HEK293 (cell line): ENCODE measurements at regions not wholly inside any gene's neighbourhood (a gene's known extent, or its start where the extent isn't known, plus 50 kb on each side); places are given as distances from the start of the nearest gene placed in this dataset.

ENCODE experiments used
- CTCF ChIA-PET: fragments of 350-600 bp; formaldehyde crosslinking; extraction: SDS; loops from one replicate; lab custom pipeline; 2021; ENCODE audit warnings: antibody characterized with exemption; lab: Yijun Ruan, JAX
- POLR2A ChIA-PET: fragments of 300-600 bp; formaldehyde crosslinking; extraction: SDS; loops from one replicate; lab custom pipeline; 2020; ENCODE audit warnings: antibody characterized with exemption, inconsistent platforms; lab: Yijun Ruan, JAX
- H3K27ac ChIP-seq: fragments of 200-500 bp; sonication (Bioruptor generic); 2 replicates; pipeline ENCODE4 v1.5.1; 2014; ENCODE audit warnings: low read depth, low read length, control low read depth, inconsistent platforms; ENCODE audit errors: extremely low read depth
- H3K36me3 ChIP-seq, 2 experiments: fragments of 200-500 bp in 1 of 2; sonication (Bioruptor generic) in 1 of 2; 1 replicate in 1 of 2; 2 replicates in 1 of 2; pipeline ENCODE4 v1.5.1; 2014 to 2017; ENCODE audit warnings: inconsistent platforms in 2 of 2, low read length in 2 of 2; ENCODE audit not compliant: control insufficient read depth in 2 of 2, insufficient read depth in 1 of 2
- H3K4me1 ChIP-seq: fragments of 200-500 bp; sonication (Bioruptor generic); 2 replicates; pipeline ENCODE4 v1.5.1; 2014; ENCODE audit warnings: mild to moderate bottlenecking, low read length, inconsistent platforms; ENCODE audit not compliant: control insufficient read depth, insufficient read depth
- H3K4me3 ChIP-seq: 2 replicates; pipeline ENCODE4 v1.5.1; 2011; ENCODE audit warnings: low read depth, mild to moderate bottlenecking, control low read depth, low read length, moderate library complexity
- H3K9me3 ChIP-seq: fragments of 200-500 bp; sonication (Bioruptor generic); 2 replicates; pipeline ENCODE4 v1.5.1; 2014; ENCODE audit warnings: low read depth, low read length, inconsistent platforms; ENCODE audit not compliant: control insufficient read depth, insufficient read depth
- GLI2 ChIP-seq: fragments of 450-650 bp; formaldehyde crosslinking; IDR thresholded peaks from 2 replicates; pipeline ENCODE4; 2017; ENCODE audit warnings: missing biosample characterization, missing genetic modification characterization, low read depth, borderline replicate concordance
- HOXA7 ChIP-seq: sonication (generic); formaldehyde crosslinking; IDR thresholded peaks from 2 replicates; pipeline ENCODE4 v1.8.1; 2022; ENCODE audit warnings: missing genetic modification reagents, borderline replicate concordance
- PRDM2 ChIP-seq: fragments of 450-650 bp; formaldehyde crosslinking; IDR thresholded peaks from 2 replicates; pipeline ENCODE4 v1.5.1; 2016; ENCODE audit warnings: missing biosample characterization, missing genetic modification characterization, borderline replicate concordance
- RBAK ChIP-seq: fragments of 450-650 bp; formaldehyde crosslinking; IDR thresholded peaks from 2 replicates; pipeline ENCODE4 v1.5.1; 2016; ENCODE audit warnings: missing biosample characterization, missing genetic modification characterization
- ZBTB17 ChIP-seq: fragments of 450-650 bp; formaldehyde crosslinking; IDR thresholded peaks from 2 replicates; pipeline ENCODE4 v1.5.1; 2016; ENCODE audit warnings: missing biosample characterization, missing genetic modification characterization
- ZEB2 ChIP-seq: fragments of 450-650 bp; formaldehyde crosslinking; IDR thresholded peaks from 2 replicates; pipeline ENCODE4 v1.5.1; 2016; ENCODE audit warnings: missing biosample characterization, missing genetic modification characterization
- ZNF114 ChIP-seq: fragments of 450-650 bp; formaldehyde crosslinking; IDR thresholded peaks from 2 replicates; pipeline ENCODE4 v1.5.0; 2017; ENCODE audit warnings: missing biosample characterization, missing genetic modification characterization
- ZNF274 ChIP-seq, 2 experiments: fragments of 200-500 bp in 1 of 2; fragments of 450-650 bp in 1 of 2; sonication (Bioruptor generic) in 1 of 2; formaldehyde crosslinking in 1 of 2; IDR thresholded peaks; 2 replicates each; pipeline versions ENCODE4 v1.5.1 to v1.6.1; 2014 to 2016; ENCODE audit warnings: borderline replicate concordance in 1 of 2, inconsistent platforms in 1 of 2, low read length in 1 of 2, missing biosample characterization in 1 of 2, missing genetic modification characterization in 1 of 2
- ZNF280C ChIP-seq: fragments of 450-650 bp; formaldehyde crosslinking; IDR thresholded peaks from 2 replicates; pipeline ENCODE4 v1.5.1; 2016; ENCODE audit warnings: missing biosample characterization, missing genetic modification characterization
- ZNF366 ChIP-seq: fragments of 450-650 bp; formaldehyde crosslinking; conservative IDR thresholded peaks from 2 replicates; pipeline ENCODE4 v1.5.1; 2016; ENCODE audit warnings: missing biosample characterization, missing genetic modification characterization
- ZNF560 ChIP-seq: fragments of 450-650 bp; formaldehyde crosslinking; IDR thresholded peaks from 2 replicates; pipeline ENCODE4 v1.5.1; 2017; ENCODE audit warnings: missing biosample characterization, missing genetic modification characterization, borderline replicate concordance
- ZNF600 ChIP-seq: fragments of 450-650 bp; formaldehyde crosslinking; IDR thresholded peaks from 2 replicates; pipeline ENCODE4 v1.5.1; 2016; ENCODE audit warnings: missing biosample characterization, missing genetic modification characterization
- ZNF704 ChIP-seq: fragments of 450-650 bp; formaldehyde crosslinking; IDR thresholded peaks from 2 replicates; pipeline ENCODE4 v1.5.1; 2016; ENCODE audit warnings: missing biosample characterization, missing genetic modification characterization
- ZNF785 ChIP-seq: fragments of 450-650 bp; formaldehyde crosslinking; IDR thresholded peaks from 2 replicates; pipeline ENCODE4 v1.5.1; 2016; ENCODE audit warnings: missing biosample characterization, missing genetic modification characterization
- ZNF791 ChIP-seq: fragments of 450-650 bp; formaldehyde crosslinking; IDR thresholded peaks from 2 replicates; pipeline ENCODE4 v1.5.1; 2016; ENCODE audit warnings: missing biosample characterization, missing genetic modification characterization
- ZXDB ChIP-seq: fragments of 450-650 bp; formaldehyde crosslinking; IDR thresholded peaks from 2 replicates; pipeline ENCODE4 v1.5.1; 2016; ENCODE audit warnings: missing biosample characterization, missing genetic modification characterization
- TF ChIP-seq, protein P1 (sequence below): fragments of 450-650 bp; IDR thresholded peaks from 2 replicates; pipeline ENCODE4 v1.5.1; 2018; ENCODE audit warnings: missing biosample characterization, mild to moderate bottlenecking, missing genetic modification characterization
- TF ChIP-seq, protein P2 (sequence below): fragments of 450-650 bp; formaldehyde crosslinking; conservative IDR thresholded peaks from 2 replicates; pipeline ENCODE4 v1.5.1; 2016; ENCODE audit warnings: low read depth, missing biosample characterization, missing genetic modification characterization

- CTCF ChIA-PET = no interaction called here
- Histone ChIP-seq H3K4me3 (no peak overlapping the region), H3K27ac (no peak overlapping the region), H3K4me1 (no peaks in the 10 kb centered on the region), H3K9me3 (no peaks in the 10 kb centered on the region), H3K36me3 (no peaks in the 10 kb centered on the region)
- TF ChIP-seq ZNF366 (tag by site-specific recombination) (no peak), ZNF274 (IDR thresholded peaks at IDR 0.05; ENCODE audit: low read length) (no peak), ZNF274 (tag by site-specific recombination; IDR thresholded peaks at IDR 0.05; ENCODE audit: borderline replicate concordance) (no peak), ZNF704 (tag by site-specific recombination) (no peak), ZNF280C (no peak), ZXDB (tag by site-specific recombination) (no peak), GLI2 (no peak), PRDM2 (tag by site-specific recombination) (no peak), ZBTB17 (tag by site-specific recombination) (no peak), ZNF114 (tag by site-specific recombination) (no peak), RBAK (tag by site-specific recombination) (no peak), ZNF785 (tag by site-specific recombination) (no peak), ZNF600 (tag by site-specific recombination) (no peak)
- TF ChIP-seq, protein P1, sequence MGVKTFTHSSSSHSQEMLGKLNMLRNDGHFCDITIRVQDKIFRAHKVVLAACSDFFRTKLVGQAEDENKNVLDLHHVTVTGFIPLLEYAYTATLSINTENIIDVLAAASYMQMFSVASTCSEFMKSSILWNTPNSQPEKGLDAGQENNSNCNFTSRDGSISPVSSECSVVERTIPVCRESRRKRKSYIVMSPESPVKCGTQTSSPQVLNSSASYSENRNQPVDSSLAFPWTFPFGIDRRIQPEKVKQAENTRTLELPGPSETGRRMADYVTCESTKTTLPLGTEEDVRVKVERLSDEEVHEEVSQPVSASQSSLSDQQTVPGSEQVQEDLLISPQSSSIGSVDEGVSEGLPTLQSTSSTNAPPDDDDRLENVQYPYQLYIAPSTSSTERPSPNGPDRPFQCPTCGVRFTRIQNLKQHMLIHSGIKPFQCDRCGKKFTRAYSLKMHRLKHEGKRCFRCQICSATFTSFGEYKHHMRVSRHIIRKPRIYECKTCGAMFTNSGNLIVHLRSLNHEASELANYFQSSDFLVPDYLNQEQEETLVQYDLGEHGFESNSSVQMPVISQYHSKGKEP (tag by site-specific recombination) = no peak
- POLR2A ChIA-PET = no interaction called here
These were observed 107.3 kb upstream of the RTL1 start for GRCh38 chr14:101010835-101011234.

DNA sequence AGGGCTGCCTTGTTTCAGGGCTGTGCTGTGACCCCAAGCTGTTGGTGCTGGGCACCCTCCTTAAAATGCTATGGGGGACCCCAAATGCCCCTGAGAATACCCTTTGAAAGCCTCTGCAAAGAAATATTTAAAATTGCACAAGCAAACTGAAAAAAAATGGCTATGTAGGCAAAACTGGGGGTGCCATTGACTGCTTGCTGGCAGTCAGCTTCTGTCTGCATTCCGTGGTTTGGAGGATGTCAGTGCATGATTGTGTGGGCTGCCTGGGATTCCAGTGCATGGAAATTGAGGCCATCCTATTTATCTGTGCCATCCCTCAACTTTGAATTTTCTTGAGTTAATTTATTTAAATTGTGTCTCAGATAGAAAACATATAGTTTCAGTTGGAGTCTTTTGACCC is 113.7 kb upstream of the RTL1 start:
- H3K9me3 ChIP-seq = no peaks in the 10 kb centered on the region
- H3K36me3 ChIP-seq = no peaks in the 10 kb centered on the region
- no peaks in the 10 kb centered on the region for H3K4me1 ChIP-seq
- ChIA-PET CTCF (interaction anchor here (0.7 kb wide), 1 partner anchor 111 kb away, joined by 4 read pairs; no protein-coding TSS in a partner anchor), POLR2A (no interaction called here)
- H3K4me3 ChIP-seq = no peak overlapping the region
- H3K27ac ChIP-seq = no peak overlapping the region
- no peak for TF ChIP-seq HOXA7 (CRISPR knock-in tag)
- TF ChIP-seq, protein P2, sequence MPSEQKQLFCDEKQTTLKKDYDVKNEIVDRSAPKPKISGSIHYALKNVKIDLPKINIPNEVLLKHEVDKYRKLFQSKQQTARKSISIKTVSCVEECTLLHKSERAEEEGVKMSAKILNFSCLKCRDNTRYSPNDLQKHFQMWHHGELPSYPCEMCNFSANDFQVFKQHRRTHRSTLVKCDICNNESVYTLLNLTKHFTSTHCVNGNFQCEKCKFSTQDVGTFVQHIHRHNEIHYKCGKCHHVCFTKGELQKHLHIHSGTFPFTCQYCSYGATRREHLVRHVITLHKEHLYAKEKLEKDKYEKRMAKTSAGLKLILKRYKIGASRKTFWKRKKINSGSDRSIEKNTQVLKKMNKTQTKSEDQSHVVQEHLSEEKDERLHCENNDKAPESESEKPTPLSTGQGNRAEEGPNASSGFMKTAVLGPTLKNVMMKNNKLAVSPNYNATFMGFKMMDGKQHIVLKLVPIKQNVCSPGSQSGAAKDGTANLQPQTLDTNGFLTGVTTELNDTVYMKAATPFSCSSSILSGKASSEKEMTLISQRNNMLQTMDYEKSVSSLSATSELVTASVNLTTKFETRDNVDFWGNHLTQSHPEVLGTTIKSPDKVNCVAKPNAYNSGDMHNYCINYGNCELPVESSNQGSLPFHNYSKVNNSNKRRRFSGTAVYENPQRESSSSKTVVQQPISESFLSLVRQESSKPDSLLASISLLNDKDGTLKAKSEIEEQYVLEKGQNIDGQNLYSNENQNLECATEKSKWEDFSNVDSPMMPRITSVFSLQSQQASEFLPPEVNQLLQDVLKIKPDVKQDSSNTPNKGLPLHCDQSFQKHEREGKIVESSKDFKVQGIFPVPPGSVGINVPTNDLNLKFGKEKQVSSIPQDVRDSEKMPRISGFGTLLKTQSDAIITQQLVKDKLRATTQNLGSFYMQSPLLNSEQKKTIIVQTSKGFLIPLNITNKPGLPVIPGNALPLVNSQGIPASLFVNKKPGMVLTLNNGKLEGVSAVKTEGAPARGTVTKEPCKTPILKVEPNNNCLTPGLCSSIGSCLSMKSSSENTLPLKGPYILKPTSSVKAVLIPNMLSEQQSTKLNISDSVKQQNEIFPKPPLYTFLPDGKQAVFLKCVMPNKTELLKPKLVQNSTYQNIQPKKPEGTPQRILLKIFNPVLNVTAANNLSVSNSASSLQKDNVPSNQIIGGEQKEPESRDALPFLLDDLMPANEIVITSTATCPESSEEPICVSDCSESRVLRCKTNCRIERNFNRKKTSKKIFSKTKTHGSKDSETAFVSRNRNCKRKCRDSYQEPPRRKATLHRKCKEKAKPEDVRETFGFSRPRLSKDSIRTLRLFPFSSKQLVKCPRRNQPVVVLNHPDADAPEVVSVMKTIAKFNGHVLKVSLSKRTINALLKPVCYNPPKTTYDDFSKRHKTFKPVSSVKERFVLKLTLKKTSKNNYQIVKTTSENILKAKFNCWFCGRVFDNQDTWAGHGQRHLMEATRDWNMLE (tag by site-specific recombination) = no peak
- TF ChIP-seq ZNF791 = no peak
- no peak for TF ChIP-seq ZEB2 (tag by site-specific recombination)
- TF ChIP-seq ZNF560 (tag by site-specific recombination) = no peak
